Fibroblast of skin of abdomen (primary cell): ENCODE measurements at regions not wholly inside any gene's neighbourhood (a gene's known extent, or its start where the extent isn't known, plus 50 kb on each side); places are given as distances from the start of the nearest gene placed in this dataset.
A peak's percentile ranks its signal among the peaks of the same experiment; 100 is the strongest.

Experiments used
- DNase-seq: peaks from one replicate; pipeline ENCODE4 v3.0.0-alpha.2; 2013

DNA sequence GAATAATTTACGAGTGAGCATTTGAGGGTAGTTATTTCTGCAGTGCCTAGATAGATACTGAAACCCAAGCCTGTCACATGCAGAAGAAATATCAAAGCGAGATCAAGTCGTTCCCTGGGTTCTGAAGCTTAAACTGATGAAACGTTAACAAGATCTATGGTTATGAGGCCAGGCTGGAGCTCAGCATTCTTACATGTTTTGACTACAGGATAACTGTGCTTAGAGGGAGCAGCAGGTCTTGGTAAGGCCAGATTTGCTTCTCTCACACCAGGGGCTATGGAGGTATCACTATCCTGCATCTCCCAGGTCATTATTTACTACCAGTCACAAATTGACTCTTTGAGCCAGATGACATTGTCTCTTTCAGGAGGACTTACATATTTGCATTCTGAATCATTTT lies 1401.4 kb upstream of the PRMT6 start:
- DNase-seq = no peak

DNA sequence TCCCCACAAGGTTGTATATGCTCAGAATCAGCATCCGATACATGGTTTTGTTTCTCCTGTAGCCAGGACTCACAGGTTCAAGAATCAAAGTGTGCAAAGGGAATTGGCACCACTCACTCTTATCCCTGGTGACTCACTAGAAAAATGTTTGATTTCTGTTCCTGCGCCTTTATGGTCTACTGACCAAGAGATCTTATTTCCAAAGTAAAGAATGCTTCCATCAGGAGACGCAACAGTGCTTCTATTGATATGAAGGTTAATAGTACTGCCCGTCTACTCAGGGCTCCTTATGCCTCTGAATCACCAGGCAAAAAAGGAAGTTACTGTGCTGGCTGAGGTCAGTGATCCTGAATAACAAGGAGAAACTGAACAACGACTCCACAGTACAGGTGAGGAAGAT lies 1392.0 kb upstream of the PRMT6 start:
- no peak for DNase-seq

DNA sequence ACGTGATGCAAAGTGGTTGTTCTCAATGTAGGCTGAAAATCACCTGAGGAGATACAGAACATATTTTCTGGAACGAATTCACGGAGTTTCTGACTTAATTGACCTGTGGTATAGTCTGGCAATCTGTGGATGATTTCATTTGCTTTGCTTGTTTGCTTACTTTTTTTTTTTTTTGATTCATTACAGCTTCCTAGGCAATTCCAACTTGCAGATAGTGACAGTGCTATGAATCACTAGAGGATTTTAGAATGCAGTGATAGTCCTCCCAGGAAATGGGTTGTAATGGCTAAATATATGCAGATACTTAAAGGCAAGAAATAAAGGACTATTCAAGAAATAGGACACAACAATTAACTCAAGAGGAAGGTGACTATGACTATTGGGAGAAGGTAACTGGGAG lies 1378.1 kb upstream of the PRMT6 start:
- DNase-seq = no peak

DNA sequence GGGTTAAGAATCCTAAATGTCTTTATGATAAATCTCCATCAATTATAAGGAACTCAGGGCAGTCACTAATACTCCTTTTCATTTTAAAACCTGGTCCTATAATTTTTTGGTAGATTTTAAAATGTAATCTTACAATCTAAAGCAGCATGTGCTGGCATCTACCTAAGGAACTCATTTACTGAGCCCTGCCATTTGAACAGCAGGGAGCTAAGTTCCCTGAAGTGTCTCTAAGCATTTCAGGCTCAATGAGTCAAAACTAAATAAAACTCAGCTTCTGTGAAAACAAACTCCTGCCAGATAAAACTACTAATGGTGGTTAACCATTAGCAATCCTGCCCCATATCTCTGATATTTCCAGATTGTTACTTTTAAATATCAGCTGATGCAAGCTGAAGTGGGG lies 1371.8 kb upstream of the PRMT6 start:
- no peak for DNase-seq

DNA sequence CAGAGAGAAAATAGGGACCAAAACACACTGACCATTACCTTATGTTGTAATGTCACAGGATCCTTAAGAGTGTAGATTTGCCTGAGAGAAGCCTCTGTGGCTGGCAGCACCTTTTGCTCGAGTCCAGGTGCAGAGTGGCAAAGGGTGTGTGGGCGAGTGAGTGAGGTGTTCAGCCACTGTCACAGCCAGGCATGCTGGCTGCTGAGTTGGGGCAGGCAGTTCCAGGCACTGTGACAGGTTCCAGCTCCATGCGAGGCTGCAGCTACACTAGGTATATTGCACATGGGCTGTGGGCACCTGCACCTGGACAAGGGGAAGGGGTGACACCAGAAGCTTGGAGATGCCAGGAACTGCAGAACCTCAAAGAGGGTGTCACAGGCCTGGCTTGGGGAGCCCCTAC lies 1370.4 kb upstream of the PRMT6 start:
- no peak for DNase-seq

DNA sequence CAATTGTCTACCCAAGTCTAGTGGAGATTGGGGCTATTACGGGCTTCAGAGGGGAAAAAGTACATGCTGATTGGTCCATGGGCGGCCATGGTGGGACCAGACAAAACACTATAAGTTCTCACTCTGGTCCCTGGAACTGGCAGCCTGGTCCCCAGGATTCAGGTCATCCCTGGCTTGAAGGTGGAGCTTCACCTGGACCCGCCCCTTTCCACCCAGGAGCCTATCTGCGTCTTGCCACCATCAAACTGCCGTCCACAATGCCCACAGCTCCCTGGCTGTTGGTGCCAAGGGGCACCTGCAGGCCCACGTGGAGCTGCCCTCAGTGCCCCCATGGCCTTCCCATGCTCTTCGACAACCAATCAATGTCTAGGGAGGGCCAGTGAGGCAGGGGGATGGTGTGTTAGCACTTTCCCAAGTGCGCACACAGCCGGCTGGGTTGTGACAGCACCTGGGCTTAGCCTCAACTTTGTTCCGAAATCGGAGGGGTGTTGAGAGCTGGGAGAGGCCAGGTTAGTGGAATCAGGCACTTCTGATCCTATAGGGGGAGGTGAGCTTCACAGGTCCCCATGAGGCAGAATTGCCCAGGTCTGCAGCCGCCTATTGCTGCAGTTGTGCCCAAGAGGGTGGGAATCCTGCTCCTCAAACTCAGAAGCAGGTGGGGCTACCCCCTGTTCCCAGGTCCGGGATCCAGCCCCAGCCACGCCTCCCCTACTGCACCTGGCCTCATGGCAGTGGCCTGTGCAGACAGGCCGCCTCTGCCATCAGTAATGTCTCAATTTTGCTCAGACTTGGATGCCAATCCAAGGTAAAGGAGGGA lies 1369.4 kb upstream of the PRMT6 start:
- DNase-seq = no peak

DNA sequence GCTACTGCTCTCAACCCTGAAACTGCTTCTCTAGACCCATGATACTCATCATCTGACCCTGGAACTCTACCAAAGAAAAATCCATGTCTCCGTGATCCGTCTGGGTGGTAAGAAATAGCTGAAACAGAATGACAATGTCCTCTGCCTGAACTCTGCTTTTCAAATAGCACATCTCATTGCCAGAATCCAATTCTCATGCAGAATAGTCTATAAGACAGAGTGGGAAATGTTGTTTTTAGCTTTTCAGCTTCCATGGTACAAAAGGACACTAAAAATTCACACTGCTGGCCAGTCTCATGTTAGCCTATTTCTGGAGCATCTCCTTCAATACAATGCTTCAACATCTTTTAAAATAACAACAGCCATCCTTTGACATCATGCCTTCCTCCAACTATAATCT lies 1355.8 kb upstream of the PRMT6 start:
- no peak for DNase-seq

DNA sequence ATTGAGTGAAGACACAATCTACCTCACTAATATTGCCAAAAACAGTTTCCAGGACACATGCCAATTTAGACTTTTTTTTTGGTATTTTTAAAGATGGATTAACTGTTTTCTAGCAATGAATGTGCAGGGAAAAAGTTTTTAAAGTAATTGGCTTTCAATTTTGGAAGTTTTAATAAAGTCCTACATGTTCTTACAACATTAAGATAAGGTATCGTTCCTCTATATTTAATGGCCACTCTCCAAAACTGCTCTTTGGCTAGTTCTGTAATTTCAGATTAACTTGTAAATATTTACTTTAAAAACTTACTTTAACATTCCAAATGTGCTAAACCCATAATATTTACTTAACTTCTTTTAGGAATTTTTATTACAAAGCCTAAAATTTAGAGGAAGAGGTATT lies 1332.2 kb upstream of the PRMT6 start:
- DNase-seq = no peak

DNA sequence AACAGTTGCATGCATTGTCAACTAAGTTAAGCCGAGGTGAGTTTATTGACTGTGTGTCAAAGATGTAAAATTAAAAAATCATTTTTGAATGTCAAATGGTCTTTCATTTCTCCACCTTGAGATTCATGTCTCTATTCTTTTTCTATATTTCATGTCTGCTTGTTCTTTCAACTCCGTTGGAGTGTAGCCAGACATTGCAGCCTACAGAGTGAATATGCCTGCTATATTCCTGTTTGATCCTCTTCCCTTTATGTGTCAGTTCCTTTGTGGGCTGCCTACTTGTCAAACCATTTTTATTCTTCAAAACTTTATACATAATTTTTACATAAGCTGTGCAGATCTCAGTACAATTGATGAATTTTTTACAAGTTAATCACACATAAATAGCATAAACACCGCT lies 1325.8 kb upstream of the PRMT6 start:
- no peak for DNase-seq

DNA sequence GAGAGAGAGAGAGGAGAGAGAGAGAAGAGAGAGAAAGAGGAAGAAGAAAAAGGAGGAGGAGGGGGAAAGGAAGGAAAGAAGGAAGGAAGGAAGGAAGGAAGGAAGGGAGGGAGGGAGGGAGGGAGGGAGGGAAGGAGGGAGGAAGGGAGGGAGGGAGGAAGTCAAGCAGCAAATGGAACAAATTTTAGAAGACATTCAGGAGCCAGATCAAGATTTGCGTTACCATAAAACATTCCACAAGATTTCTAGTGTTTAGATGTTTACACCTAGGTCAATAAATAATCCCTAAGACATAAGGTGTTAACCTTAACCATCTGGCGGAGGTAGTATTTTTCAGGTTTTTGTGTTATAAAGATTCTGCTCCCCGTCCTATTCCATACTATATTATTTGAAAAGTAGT lies 1320.1 kb upstream of the PRMT6 start:
- no peak for DNase-seq

DNA sequence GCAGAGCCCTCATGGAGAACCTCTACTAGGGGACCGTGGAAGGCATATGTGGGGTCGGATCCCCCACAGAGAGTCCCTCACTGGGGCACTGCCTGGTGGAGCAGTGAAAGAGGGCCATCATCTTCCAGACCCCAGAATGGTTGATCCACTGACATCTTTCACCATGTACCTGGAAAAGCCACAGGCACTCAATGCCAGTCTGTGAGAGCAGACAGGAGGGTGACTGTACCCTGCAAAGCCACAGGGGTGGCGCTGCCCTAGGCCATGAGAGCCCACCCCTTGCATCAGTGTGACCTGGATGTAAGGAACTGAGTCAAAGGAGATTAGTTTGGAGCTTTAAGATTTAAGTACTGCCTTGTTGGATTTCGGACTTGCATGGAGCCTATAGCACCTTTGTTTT lies 1276.7 kb upstream of the PRMT6 start:
- DNase-seq = no peak

DNA sequence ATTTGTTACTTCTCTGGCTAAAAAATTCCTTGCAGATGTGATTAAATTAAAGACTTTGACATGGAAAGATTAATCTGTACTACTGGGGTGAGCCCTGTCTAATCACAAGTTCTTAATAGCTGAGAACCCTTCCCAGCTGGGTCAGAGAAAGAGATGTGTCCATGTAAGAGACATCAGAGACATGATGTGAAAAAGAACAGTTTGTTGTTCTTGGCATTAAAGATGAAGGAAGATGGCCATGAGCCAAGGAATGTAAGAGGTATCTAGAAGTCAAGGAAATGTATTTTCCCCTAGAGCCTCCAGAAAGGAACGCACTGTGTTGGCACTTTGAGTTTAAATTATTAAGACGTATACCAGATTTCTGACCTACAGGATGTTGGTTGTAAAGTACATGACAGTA lies 1271.5 kb upstream of the PRMT6 start:
- DNase-seq = peak; percentile 4

DNA sequence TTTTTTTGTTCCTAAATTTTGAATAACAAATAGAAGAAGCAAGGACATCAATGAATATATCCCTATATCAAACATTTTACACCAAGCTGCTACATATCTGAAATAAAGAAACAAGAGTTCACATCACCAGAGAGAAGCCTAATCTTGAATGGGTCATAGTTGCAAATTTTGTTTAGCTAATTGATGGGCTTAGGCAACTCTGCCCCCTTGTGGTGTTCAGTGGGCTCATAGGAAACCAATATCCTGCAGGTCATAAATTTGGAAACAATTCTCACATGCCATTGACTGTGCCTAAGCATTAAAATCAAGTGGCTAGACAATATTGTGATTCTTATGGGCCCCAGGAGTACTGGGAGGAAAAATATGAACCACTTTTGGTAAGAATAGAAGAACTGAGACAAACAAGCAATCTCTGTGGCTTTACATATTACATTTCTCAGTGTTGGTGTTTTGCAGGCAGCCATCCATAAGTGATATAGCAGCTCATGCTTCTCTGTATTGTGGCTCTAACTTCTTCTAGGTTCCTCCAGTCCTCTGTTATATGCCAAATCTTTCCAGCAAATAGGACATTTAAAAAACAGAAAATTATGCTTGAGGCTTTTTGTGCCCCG lies 1262.8 kb upstream of the PRMT6 start:
- DNase-seq = peak; percentile 30

DNA sequence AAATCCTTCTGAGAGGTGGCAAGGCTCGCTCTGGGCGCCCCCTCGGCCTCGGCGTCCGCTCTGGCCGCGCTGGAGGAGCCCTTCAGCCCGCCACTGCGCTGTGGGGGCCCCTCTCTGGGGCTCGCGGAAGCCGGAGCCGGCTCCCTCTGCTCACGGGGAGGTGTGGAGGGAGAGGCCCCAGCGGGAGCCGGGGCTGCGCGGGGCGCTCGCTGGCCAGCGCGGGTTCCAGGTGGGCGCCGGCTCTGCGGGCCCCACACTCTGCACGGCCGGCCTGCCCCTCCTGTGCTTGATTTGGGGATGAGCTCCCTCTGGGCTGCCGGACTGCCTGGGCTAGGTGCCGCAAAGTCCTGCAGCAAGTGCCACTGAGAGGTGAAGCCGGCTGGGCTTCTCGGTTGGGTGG lies 1260.7 kb upstream of the PRMT6 start:
- no peak for DNase-seq

DNA sequence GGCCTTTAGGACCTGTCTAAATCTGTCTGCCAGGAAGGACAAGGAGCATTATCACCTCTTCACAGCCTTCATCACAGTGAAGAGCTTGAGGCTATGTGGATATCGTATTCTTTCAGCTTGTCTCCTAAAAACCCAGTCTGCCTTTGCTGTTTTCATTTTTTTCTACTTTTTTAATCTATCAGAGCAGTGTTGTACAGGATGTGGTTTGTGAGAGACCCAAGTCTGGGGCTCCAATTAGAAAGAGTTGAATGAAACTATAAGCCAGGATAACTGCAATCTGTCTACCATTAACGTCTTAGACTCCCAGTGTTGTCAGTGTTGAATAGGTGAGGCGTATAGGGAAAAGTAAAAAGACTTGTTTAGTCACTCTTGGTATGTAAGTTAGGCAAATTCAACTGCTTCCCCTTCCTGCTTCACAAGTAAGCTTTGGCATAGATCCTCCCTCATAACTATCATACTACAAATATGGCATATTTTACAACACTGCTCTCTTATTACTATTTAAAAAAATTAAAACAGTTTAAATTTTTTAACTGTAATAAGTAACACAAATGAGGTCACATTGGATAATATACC lies 1225.8 kb upstream of the PRMT6 start:
- no peak for DNase-seq

DNA sequence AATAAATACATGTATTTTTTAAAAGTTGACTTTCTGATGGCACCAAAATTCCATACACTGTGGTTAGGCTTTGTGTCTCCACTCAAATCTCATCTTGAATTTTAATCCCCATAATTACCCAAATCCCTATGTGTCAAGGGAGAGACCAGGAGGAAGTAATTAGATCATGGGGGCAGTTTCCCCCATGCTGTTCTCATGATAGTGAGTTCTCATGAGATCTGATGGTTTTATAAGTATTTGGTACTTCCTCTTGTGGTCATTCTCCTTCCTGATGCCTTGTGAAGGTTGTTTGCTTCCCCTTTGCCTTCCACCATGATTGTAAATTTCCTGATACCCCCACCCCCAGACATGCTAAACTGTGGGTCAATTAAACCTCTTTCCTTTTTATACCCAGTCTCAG lies 1218.4 kb upstream of the PRMT6 start:
- DNase-seq = no peak

DNA sequence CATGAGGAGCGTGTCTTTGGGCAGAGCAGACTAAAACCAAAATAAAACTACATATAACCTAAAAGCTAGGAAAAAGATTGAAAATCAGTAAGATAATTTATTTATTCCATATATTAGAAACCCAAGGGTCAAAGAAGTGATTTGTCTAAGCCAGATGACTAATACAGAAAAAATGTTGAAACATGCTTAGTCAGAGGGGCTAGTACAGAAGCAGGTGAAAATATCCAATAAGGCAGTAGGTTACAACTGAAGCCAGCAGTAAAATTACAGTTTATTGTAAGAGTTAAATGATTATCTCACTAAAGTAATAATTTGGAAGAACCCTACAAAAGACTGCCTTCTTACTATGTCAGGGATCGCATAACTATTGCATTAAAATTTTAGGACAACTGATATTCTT lies 1190.9 kb upstream of the PRMT6 start:
- no peak for DNase-seq

DNA sequence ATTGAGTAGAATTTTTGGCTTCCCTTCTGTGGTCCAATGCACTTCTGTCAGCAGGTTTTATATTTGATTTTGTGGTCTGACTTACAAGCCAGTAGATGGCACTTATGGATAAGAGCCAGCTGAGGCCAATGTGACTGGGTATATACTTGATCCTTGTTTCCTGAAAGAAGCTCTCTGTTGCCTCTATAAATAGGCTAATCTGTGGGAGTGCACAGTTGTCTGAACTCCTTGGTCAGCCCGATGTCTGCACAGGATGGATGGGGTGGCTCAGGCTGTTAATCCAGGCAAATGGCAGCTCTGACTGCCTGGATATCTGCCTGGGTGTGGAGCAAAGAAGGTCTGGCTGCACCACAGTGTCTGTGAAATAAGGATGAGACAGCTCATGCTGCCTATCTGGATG lies 1183.7 kb upstream of the PRMT6 start:
- DNase-seq = no peak

DNA sequence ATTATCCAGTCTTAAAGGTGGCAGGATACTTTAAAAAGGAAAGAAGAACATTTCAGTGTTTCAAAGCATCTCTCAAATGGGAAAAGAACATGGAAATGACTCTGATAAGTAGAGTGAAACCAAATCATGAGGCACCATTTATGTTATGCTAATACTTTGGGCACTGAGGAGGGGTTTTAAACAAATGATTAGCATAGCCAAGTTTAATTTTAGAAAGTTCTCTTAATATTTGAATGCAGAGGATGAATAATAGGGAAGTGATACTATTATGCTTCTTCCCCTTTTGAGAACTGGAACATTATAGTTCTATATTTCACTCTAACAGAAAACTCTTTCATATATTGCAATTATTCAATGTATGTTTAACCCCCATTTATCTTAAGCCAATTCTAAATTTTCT lies 1181.9 kb upstream of the PRMT6 start:
- DNase-seq = no peak

DNA sequence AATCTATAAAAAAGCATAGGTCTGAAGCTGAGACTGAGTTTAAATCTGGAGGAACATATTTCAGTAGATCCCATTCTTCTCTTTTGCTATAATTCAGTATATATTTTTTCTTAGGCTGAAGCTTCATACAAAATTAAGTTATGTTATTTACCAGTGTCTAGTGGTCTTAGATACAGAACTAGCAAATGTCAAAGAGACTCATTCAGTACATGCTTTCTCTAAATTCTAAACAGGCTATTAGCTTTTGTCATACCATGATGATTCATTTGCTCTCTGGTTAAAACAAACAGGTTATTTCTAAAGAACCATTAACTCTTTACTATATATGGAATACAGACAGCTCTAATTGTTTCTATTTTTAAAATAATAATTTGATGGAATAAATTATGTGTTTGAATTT lies 1170.2 kb upstream of the PRMT6 start:
- DNase-seq = no peak

DNA sequence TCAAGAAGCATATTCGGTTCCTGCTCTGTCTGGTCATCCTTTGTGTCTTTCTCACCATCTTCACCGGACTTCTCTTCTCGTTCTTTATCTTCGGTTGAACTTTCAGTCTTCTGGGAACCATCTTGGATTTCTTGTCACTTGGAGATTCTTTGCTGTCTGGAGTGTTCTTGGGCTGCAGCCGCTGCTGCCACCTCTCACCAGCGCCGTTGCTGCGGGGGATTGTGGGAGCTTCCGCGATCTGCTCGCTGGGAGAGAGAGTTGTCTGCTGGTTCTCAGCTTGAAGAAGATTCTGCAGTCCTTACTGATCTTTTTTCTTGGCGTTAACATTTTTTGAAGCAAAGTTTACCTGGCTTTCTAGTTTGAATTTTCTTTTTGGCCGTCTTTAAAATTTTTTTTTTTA lies 1165.2 kb upstream of the PRMT6 start:
- no peak for DNase-seq

DNA sequence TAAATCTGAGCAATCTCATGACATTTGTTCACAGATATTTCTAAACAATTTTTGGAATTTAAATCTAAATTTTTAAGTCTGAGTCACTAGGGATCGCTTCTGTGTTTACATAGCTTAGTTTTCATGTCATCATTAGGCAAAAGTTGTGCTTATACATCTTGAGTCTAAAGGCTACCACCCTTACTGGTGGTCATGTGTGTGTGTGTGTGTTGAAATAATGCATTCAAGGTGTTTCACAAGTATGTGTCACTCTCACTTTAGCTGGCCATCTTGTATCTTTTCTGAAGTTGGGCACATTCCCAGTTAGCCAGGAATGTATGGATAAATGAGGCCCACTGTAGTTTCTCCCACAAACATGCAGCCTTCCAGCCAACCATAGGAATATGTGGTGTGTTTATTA lies 1162.5 kb upstream of the PRMT6 start:
- DNase-seq = peak; percentile 5

DNA sequence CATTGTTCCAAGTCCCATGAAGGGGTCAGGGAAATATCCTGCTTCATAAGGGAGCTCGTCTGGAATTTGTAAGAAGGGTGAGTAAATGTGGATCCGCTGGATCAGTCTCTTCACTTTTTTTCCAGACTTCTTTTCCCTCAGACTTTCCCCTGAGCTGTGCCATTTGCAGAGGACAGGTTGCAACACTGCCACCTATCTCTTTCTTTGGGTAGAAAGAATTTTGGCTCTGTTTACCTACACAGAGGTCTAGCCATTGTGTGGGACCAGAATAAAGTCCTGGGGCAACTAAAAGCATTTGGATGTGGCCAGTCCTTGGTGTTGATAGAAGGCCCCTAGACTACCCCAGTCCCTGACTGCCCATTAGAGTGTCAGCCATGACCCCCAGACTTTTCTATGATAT lies 1146.7 kb upstream of the PRMT6 start:
- no peak for DNase-seq

DNA sequence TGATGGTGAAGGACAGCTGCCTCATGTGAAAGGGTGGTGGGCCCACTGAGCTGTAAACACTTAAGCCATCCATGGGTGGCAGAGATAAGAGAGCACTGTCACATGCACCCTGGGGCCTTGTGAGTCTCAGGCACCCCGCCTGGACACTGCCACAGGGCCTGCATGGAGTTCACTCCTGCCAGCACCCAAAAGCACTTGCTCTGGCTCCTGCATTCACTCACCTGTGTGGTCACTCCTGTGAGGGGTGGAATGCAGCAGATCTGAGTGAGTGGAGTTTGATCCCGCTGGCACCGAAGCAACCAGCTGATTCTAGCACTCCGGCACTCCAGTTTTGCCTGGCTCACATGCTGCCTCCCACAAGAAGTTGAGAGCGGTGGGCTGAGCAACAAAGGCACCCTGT lies 1142.1 kb upstream of the PRMT6 start:
- DNase-seq = no peak
